Keratinocyte (primary cell): ENCODE measurements at regions not wholly inside any gene's neighbourhood (a gene's known extent, or its start where the extent isn't known, plus 50 kb on each side); places are given as distances from the start of the nearest gene placed in this dataset.

ENCODE experiments used
- DNase-seq: peaks from one replicate; pipeline ENCODE4 v3.0.0-alpha.2; 2011; ENCODE audit warnings: low read depth, missing footprints, low spot score
- FAIRE-seq: peaks from 2 replicates; lab custom pipeline; 2011; peaks lifted over from hg19 to GRCh38; lab: Jason Lieb, UNC
- H2AFZ ChIP-seq: 2 replicates; pipeline ENCODE4 v1.6.0; 2012; ENCODE audit warnings: low read length, control low read depth, inconsistent platforms; ENCODE audit not compliant: control insufficient read depth
- H3K27ac ChIP-seq: 2 replicates; pipeline ENCODE4 v1.5.1; 2011; ENCODE audit warnings: low read length; ENCODE audit not compliant: control insufficient read depth, insufficient read depth
- H3K27me3 ChIP-seq: 3 replicates; pipeline ENCODE4 v1.6.0; 2011; ENCODE audit warnings: low read length; ENCODE audit not compliant: control insufficient read depth, insufficient read depth; ENCODE audit errors: extremely low read depth
- H3K36me3 ChIP-seq, 2 experiments: 2 replicates in 1 of 2; 3 replicates in 1 of 2; pipeline ENCODE4 v1.5.1; 2011; ENCODE audit warnings: low read length in 2 of 2, mild to moderate bottlenecking in 1 of 2; ENCODE audit not compliant: control insufficient read depth in 2 of 2, insufficient read depth in 2 of 2; ENCODE audit errors: extremely low read depth in 1 of 2
- H3K4me1 ChIP-seq: 3 replicates; pipeline ENCODE4 v1.5.1; 2011; ENCODE audit warnings: low read length; ENCODE audit not compliant: control insufficient read depth, insufficient read depth; ENCODE audit errors: extremely low read depth
- H3K4me2 ChIP-seq: 3 replicates; pipeline ENCODE4 v1.6.0; 2011; ENCODE audit warnings: low read depth, low read length; ENCODE audit not compliant: control insufficient read depth, insufficient read depth; ENCODE audit errors: extremely low read depth
- H3K4me3 ChIP-seq, 3 experiments: fragments of 200-600 bp in 1 of 3; sonication (generic) in 1 of 3; 2 replicates in 2 of 3; 3 replicates in 1 of 3; pipeline ENCODE4 v1.5.1; 2011 to 2016; ENCODE audit warnings: low read length in 3 of 3, mild to moderate bottlenecking in 3 of 3, control low read depth in 2 of 3, inconsistent platforms in 1 of 3, low read depth in 1 of 3, mixed read lengths in 1 of 3, mixed run types in 1 of 3, moderate library complexity in 1 of 3; ENCODE audit not compliant: control insufficient read depth in 2 of 3, insufficient read depth in 2 of 3; ENCODE audit errors: extremely low read depth in 1 of 3
- H3K79me2 ChIP-seq: 2 replicates; pipeline ENCODE4 v1.6.0; 2012; ENCODE audit warnings: low read length; ENCODE audit not compliant: control insufficient read depth, insufficient read depth
- H3K9ac ChIP-seq: 3 replicates; pipeline ENCODE4 v1.6.0; 2011; ENCODE audit warnings: low read length; ENCODE audit not compliant: control insufficient read depth, insufficient read depth; ENCODE audit errors: extremely low read depth
- H3K9me1 ChIP-seq: 3 replicates; pipeline ENCODE4 v1.6.0; 2011; ENCODE audit warnings: low read length; ENCODE audit not compliant: control insufficient read depth, insufficient read depth; ENCODE audit errors: extremely low read depth
- H3K9me3 ChIP-seq: 2 replicates; pipeline ENCODE4 v1.5.1; 2012; ENCODE audit warnings: low read depth, low read length; ENCODE audit not compliant: control insufficient read depth
- H4K20me1 ChIP-seq: 3 replicates; pipeline ENCODE4 v1.6.0; 2011; ENCODE audit warnings: low read length; ENCODE audit not compliant: control insufficient read depth, insufficient read depth; ENCODE audit errors: extremely low read depth
- CTCF ChIP-seq, 3 experiments: IDR thresholded peaks in 1 of 3; conservative IDR thresholded peaks in 1 of 3; optimal IDR thresholded peaks in 1 of 3; 2 replicates in 2 of 3; 3 replicates in 1 of 3; pipeline versions ENCODE3 to v1.5.1; 2011; ENCODE audit warnings: low read length in 3 of 3, mild to moderate bottlenecking in 3 of 3, moderate library complexity in 2 of 3, control low read depth in 1 of 3, inconsistent platforms in 1 of 3; ENCODE audit not compliant: insufficient read depth in 2 of 3; ENCODE audit errors: extremely low read depth in 1 of 3
- EZH2 ChIP-seq: IDR thresholded peaks from one replicate; pipeline ENCODE4 v1.6.1; 2012; ENCODE audit warnings: inconsistent platforms, mild to moderate bottlenecking, low read length, moderate library complexity
- dilution Hi-C: fragments of 300-500 bp; cut with MboI; formaldehyde crosslinking; loops from one replicate; pipeline ENCODE4 v1.7.0; 2020; ENCODE audit warnings: low sequenced_read_pairs; ENCODE audit not compliant: extremely low pct_ligation_motif_present

GRCh38 chr10:44619975-44620374, 235.1 kb upstream of the CXCL12 start:
- H3K9me1 ChIP-seq, result no peaks in the 10 kb centered on the region
- TF ChIP-seq EZH2 (no peak), CTCF (optimal IDR thresholded peaks at IDR 0.05 in 1 of 3, IDR thresholded peaks at IDR 0.05 in 1 of 3, conservative IDR thresholded peaks at IDR 0.05 in 1 of 3; ENCODE audit: extremely low read depth in 1 of 3, insufficient read depth in 2 of 3, low read length in 3 of 3) (no peak)
- no peaks in the 10 kb centered on the region for H3K36me3 ChIP-seq
- H2AFZ ChIP-seq, result no peak overlapping the region
- no peak overlapping the region for H3K4me3 ChIP-seq
- dilution Hi-C loops, result no loop called here
- no peak overlapping the region for H3K9ac ChIP-seq
- no peaks in the 10 kb centered on the region for H4K20me1 ChIP-seq
- no peak for DNase-seq
- no peak overlapping the region for H3K27ac ChIP-seq
- no peaks in the 10 kb centered on the region for H3K9me3 ChIP-seq
- no peaks in the 10 kb centered on the region for H3K27me3 ChIP-seq
- H3K4me1 ChIP-seq, result no peaks in the 10 kb centered on the region
- no peak overlapping the region for H3K4me2 ChIP-seq
- FAIRE-seq, result no peak
- H3K79me2 ChIP-seq, result no peaks in the 10 kb centered on the region

- Histone ChIP-seq H2AFZ (no peak overlapping the region), H3K36me3 (no peaks in the 10 kb centered on the region), H3K4me3 (no peak overlapping the region), H3K9me3 (no peaks in the 10 kb centered on the region), H3K79me2 (no peaks in the 10 kb centered on the region), H3K27ac (no peak overlapping the region), H3K4me2 (no peak overlapping the region), H3K9ac (no peak overlapping the region), H3K4me1 (no peaks in the 10 kb centered on the region), H4K20me1 (no peaks in the 10 kb centered on the region), H3K9me1 (no peaks in the 10 kb centered on the region), H3K27me3 (no peaks in the 10 kb centered on the region)
- no peak for TF ChIP-seq CTCF (optimal IDR thresholded peaks at IDR 0.05 in 1 of 3, IDR thresholded peaks at IDR 0.05 in 1 of 3, conservative IDR thresholded peaks at IDR 0.05 in 1 of 3; ENCODE audit: extremely low read depth in 1 of 3, insufficient read depth in 2 of 3, low read length in 3 of 3)
- no peak for TF ChIP-seq EZH2
- dilution Hi-C loops, result no loop called here
- FAIRE-seq (no peak), DNase-seq (no peak)
Measured at GRCh38 chr10:44627591-44628354, 242.9 kb upstream of the CXCL12 start.
